ENCODE measurements at regions not wholly inside any gene's neighbourhood (a gene's known extent, or its start where the extent isn't known, plus 50 kb on each side); places are given as distances from the start of the nearest gene placed in this dataset.

DNA sequence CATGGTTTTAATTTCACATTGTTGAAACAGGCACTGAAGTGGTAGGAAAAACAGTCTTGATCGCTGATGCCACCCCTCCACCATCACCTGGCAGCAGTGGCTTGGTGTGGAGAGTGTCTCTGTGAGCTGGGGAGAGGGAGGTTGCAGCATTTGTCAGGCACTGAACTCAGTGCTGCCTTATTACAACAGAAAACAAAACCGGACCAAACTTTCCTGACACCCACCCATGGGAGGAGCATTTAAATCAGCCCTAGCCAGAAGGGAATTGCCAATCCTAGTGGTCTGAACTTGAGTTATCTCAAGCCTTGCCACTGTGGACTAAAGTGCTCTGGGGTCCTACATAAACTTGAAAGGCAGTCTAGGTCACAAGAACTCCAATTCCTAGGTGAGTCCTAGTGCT, 103.0 kb upstream of the LGALSL start:
- TF ChIP-seq, protein P1, sequence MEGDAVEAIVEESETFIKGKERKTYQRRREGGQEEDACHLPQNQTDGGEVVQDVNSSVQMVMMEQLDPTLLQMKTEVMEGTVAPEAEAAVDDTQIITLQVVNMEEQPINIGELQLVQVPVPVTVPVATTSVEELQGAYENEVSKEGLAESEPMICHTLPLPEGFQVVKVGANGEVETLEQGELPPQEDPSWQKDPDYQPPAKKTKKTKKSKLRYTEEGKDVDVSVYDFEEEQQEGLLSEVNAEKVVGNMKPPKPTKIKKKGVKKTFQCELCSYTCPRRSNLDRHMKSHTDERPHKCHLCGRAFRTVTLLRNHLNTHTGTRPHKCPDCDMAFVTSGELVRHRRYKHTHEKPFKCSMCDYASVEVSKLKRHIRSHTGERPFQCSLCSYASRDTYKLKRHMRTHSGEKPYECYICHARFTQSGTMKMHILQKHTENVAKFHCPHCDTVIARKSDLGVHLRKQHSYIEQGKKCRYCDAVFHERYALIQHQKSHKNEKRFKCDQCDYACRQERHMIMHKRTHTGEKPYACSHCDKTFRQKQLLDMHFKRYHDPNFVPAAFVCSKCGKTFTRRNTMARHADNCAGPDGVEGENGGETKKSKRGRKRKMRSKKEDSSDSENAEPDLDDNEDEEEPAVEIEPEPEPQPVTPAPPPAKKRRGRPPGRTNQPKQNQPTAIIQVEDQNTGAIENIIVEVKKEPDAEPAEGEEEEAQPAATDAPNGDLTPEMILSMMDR (IDR thresholded peaks at IDR 0.05): no peak
- TF ChIP-seq POLR2A (IDR thresholded peaks at IDR 0.05): no peak
